Rectal smooth muscle tissue (tissue), 1 donor: ENCODE measurements at regions not wholly inside any gene's neighbourhood (a gene's known extent, or its start where the extent isn't known, plus 50 kb on each side); places are given as distances from the start of the nearest gene placed in this dataset.
"Not testable (repeated sequence)": the region's sequence is repeated elsewhere in the genome, so short reads cannot be mapped to it uniquely, and the experiment has no call there.

Experiments used
- H3K27ac ChIP-seq: one replicate; pipeline ENCODE4 v1.7.0; 2013; ENCODE audit warnings: low read depth, low read length, inconsistent platforms
- H3K27me3 ChIP-seq: one replicate; pipeline ENCODE4 v1.7.0; 2013; ENCODE audit warnings: low read length; ENCODE audit not compliant: control insufficient read depth, insufficient read depth
- H3K36me3 ChIP-seq: one replicate; pipeline ENCODE4 v1.7.0; 2013; ENCODE audit warnings: low read length; ENCODE audit not compliant: control insufficient read depth, insufficient read depth
- H3K4me1 ChIP-seq: one replicate; pipeline ENCODE4 v1.7.0; 2013; ENCODE audit warnings: low read length; ENCODE audit not compliant: control insufficient read depth, insufficient read depth
- H3K4me3 ChIP-seq: one replicate; pipeline ENCODE4 v1.7.0; 2013; ENCODE audit warnings: low read length
- H3K9ac ChIP-seq: one replicate; pipeline ENCODE4 v1.7.0; 2013; ENCODE audit warnings: low read length

DNA sequence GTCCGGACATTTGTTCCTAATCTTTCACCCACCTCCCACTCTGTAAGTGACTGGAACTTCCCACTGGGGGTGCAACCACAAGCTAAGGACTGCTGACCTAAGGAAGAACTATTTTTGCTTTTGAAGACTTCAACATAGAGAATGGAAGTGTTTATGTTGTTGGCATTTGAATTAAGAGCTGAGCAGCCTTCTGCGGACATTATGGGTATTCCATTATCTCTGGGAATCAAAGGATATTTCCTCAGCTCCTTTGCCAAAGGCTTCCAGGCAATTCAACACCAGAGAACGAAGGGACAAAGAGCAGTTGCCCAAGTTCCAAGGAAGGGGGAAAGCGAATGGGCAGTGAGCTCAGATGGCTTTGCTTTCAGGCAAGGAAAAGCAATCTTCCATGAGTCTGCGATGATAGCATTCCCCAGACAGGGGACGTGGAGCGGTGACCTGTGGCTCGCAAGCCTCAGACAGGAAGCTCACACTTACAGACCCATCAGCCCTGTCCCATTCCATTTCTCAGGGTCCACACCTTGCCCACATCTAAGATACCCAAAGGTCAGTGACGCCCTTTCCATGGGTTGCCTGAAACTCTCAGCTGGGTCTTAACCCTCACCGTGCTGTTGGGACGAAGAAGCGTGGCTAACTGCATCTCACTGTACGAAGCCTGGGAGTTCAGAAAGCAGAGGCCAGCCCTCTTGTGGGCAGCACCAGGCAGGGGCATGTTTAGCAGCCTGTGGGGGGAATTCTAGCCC, 116.8 kb downstream of the COPS8 start:
- Histone ChIP-seq H3K27ac (no peak overlapping the region), H3K4me3 (no peak overlapping the region), H3K4me1 (peaks cover 8% of the 10 kb centered on the region), H3K9ac (no peak overlapping the region), H3K36me3 (no peaks in the 10 kb centered on the region), H3K27me3 (no peaks in the 10 kb centered on the region)

GRCh38 chr2:237205043-237205541, 119.4 kb downstream of the COPS8 start:
- H3K27ac ChIP-seq, result no peak overlapping the region
- no peaks in the 10 kb centered on the region for H3K36me3 ChIP-seq
- H3K4me3 ChIP-seq, result no peak overlapping the region
- H3K27me3 ChIP-seq, result no peaks in the 10 kb centered on the region
- H3K4me1 ChIP-seq, result peaks cover 13% of the 10 kb centered on the region
- H3K9ac ChIP-seq, result no peak overlapping the region

- Histone ChIP-seq H3K9ac (no peak overlapping the region), H3K4me3 (no peak overlapping the region), H3K4me1 (peaks cover 13% of the 10 kb centered on the region), H3K27ac (no peak overlapping the region), H3K27me3 (no peaks in the 10 kb centered on the region), H3K36me3 (no peaks in the 10 kb centered on the region)
These were observed 119.9 kb downstream of the COPS8 start for GRCh38 chr2:237205561-237205971.

DNA sequence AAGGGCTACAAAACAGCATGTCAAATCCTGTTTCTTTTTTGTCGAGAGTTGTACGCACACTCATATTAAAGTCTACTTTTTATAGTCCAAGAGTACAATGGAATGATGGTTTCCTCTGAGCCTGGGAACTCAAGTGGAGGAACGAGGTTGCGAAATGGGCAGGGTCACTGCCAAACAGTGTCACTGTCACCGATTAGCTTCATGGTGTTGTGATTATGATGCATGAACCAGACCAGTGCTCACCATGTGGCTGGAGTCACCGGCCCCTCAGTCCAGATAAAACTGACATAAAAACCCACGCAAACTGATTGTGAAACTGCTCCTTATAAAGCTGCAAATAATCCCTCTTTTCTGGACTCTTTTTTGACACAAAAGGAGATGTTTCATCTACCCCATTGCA, 122.0 kb downstream of the COPS8 start:
- Histone ChIP-seq H3K4me3 (no peak overlapping the region), H3K27me3 (no peaks in the 10 kb centered on the region), H3K4me1 (peaks cover 13% of the 10 kb centered on the region), H3K36me3 (no peaks in the 10 kb centered on the region), H3K27ac (peak overlapping the region; percentile 83), H3K9ac (no peak overlapping the region)

DNA sequence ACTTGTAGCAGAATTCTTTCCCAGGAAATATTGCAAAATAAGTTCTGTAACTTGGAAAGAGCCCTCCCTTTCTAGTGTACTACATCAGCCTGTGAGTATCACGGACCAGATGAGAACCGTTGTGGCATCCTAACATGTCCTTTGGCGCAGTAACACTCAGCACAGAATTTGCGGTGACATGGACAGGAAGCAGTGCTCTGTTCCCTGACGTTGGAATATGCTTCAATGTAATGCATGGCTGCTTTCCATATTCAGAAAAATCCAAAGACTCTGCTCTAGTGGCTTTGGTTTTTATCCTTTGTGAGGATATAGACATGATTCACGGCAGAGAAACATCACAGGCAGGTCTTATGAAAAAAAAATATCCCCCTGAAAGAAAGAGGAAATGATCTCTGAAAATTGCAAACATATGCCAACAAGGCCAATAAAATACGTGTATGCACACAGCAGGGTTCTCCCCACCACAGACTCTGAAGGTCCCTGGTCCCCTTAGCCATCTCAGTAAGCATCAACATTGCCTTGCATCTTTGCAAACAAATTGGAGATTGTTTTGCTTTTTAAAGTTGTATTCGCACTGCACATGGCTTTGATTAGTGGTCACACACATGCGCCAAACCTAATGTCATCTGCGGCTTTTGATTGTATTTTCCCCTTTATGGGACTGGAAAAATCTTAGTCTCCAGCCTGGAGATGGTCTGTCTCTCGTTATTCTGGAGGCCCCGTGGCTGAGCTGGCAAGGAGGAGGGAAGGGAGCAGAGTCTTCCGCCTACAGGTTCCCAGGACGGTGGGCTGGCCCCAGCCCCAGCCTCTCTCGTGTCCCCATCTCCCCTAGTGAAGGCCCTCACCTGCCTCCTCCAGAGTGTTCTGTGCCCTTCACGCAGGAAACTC, 122.9 kb downstream of the COPS8 start:
- H3K9ac ChIP-seq, result no peak overlapping the region
- peak overlapping the region; percentile 83 for H3K27ac ChIP-seq

DNA sequence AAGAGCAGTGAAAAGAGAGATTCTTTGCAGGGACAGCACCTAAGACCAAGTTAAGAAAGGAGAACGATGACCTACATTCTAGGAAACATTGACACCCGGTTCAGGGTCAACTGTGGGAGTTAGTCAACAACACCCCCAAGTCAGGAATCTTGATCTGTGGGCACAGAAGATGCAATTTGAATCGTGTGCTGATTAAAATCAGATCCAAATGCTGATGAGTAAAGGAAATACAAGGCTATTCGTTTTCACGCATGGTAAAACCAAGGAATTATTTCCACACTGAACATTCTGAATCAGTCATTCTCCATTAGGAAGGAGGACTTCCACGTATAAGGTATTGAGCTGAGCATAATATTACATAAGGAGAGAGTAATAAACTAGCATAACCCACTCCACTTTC, 124.2 kb downstream of the COPS8 start:
- peaks cover 13% of the 10 kb centered on the region for H3K4me1 ChIP-seq
- no peaks in the 10 kb centered on the region for H3K27me3 ChIP-seq
- H3K27ac ChIP-seq, result peak overlapping the region; percentile 83
- H3K9ac ChIP-seq, result no peak overlapping the region
- H3K4me3 ChIP-seq, result no peak overlapping the region
- no peaks in the 10 kb centered on the region for H3K36me3 ChIP-seq

More for the DNA sequence above, 122.9 kb downstream of the COPS8 start:
- no peaks in the 10 kb centered on the region for H3K36me3 ChIP-seq
- peaks cover 13% of the 10 kb centered on the region for H3K4me1 ChIP-seq
- H3K27me3 ChIP-seq, result no peaks in the 10 kb centered on the region
- no peak overlapping the region for H3K4me3 ChIP-seq

DNA sequence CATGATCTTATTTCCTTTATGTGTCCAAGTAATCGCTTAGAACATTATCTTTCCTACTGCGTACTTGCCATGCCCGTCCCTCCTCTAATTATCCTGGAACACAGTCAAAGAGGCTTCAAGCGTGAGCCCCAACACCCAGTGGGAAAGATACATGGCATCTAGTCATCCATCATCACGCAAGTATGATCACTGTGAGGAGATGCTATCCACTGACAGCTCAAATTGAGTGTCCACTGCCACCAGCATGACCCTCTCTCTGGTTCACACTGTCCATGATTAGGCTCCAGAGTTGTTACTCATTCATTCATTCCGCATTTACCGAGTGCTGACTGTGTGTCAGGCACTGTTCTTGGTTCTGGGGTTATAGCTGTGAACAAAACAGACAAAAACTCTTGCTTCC, 124.6 kb downstream of the COPS8 start:
- peaks cover 13% of the 10 kb centered on the region for H3K4me1 ChIP-seq
- H3K9ac ChIP-seq, result no peak overlapping the region
- H3K27ac ChIP-seq, result no peak overlapping the region
- no peaks in the 10 kb centered on the region for H3K36me3 ChIP-seq
- H3K4me3 ChIP-seq, result no peak overlapping the region
- H3K27me3 ChIP-seq, result no peaks in the 10 kb centered on the region

- Histone ChIP-seq H3K4me3 (no peak overlapping the region), H3K36me3 (no peaks in the 10 kb centered on the region), H3K27me3 (no peaks in the 10 kb centered on the region), H3K4me1 (peaks cover 13% of the 10 kb centered on the region), H3K9ac (no peak overlapping the region), H3K27ac (no peak overlapping the region)
These were observed 125.1 kb downstream of the COPS8 start for GRCh38 chr2:237210763-237211162.

- not testable (repeated sequence) for H3K36me3 ChIP-seq, H3K9ac ChIP-seq, H3K4me3 ChIP-seq, H3K27me3 ChIP-seq
- Histone ChIP-seq H3K27ac (peak overlapping the region; percentile 59), H3K4me1 (peaks cover 11% of the 10 kb centered on the region)
These were observed 126.9 kb downstream of the COPS8 start for GRCh38 chr2:237212356-237213279.

GRCh38 chr2:237213315-237214022, 127.8 kb downstream of the COPS8 start:
- Histone ChIP-seq H3K36me3 (no peaks in the 10 kb centered on the region), H3K9ac (no peak overlapping the region), H3K27me3 (no peaks in the 10 kb centered on the region), H3K4me3 (no peak overlapping the region), H3K27ac (peak overlapping the region; percentile 59), H3K4me1 (peaks cover 5% of the 10 kb centered on the region)

- H3K4me1 ChIP-seq, result no peaks in the 10 kb centered on the region
- H3K9ac ChIP-seq, result no peak overlapping the region
- H3K36me3 ChIP-seq, result no peaks in the 10 kb centered on the region
- H3K27ac ChIP-seq, result peak overlapping the region; percentile 59
- no peaks in the 10 kb centered on the region for H3K27me3 ChIP-seq
- no peak overlapping the region for H3K4me3 ChIP-seq
These were observed 128.5 kb downstream of the COPS8 start for GRCh38 chr2:237214030-237214675.
